ENCODE measurements at regions not wholly inside any gene's neighbourhood (a gene's known extent, or its start where the extent isn't known, plus 50 kb on each side); places are given as distances from the start of the nearest gene placed in this dataset.

DNA sequence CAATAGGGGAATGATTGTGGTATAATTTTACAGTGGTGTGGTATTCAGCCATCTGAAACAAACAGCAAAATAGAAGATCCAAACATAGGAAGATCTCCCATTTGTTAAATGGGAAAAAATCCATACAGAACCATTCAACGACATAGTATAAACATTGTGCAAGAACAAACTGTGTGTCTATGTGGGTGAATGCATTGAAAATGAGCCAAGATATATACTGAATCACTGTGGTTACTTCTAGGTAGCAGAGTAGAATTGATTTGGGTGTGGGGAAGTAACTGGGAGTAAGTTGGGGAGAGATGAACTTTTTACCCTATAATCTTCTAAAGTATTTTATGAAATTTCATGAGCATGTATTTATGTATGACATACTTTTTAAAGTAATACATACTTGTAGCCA lies 123.1 kb upstream of the UMPS start:
- Histone ChIP-seq H3F3A (ENCODE audit: control insufficient read depth, insufficient read depth) (no peaks in the 10 kb centered on the region), H3K79me2 (ENCODE audit: control insufficient read depth, low read length) (no peaks in the 10 kb centered on the region), H3K27me3 (ENCODE audit: control insufficient read depth, low read length) (0 out of 2 replicates have a peak, but pooled peaks cover 3% of the 10 kb centered on the region), H3K4me1 (ENCODE audit: control insufficient read depth, low read length) (no peaks in the 10 kb centered on the region), H3K9me3 (ENCODE audit: control insufficient read depth, insufficient read depth, low read length) (no peaks in the 10 kb centered on the region), H3K9me2 (replicated peaks; ENCODE audit: control insufficient read depth, low read length) (no peaks in the 10 kb centered on the region), H3K36me3 (ENCODE audit: control insufficient read depth, low read length) (no peaks in the 10 kb centered on the region), H3K27ac (ENCODE audit: low read depth, low read length) (no peak overlapping the region), H3K4me3 (ENCODE audit: low read length) (no peak overlapping the region), H3K4me2 (ENCODE audit: low read length) (no peak overlapping the region), H4K20me1 (ENCODE audit: control insufficient read depth, insufficient read depth, low read depth, low read length) (no peaks in the 10 kb centered on the region)
- TF ChIP-seq, protein P1, sequence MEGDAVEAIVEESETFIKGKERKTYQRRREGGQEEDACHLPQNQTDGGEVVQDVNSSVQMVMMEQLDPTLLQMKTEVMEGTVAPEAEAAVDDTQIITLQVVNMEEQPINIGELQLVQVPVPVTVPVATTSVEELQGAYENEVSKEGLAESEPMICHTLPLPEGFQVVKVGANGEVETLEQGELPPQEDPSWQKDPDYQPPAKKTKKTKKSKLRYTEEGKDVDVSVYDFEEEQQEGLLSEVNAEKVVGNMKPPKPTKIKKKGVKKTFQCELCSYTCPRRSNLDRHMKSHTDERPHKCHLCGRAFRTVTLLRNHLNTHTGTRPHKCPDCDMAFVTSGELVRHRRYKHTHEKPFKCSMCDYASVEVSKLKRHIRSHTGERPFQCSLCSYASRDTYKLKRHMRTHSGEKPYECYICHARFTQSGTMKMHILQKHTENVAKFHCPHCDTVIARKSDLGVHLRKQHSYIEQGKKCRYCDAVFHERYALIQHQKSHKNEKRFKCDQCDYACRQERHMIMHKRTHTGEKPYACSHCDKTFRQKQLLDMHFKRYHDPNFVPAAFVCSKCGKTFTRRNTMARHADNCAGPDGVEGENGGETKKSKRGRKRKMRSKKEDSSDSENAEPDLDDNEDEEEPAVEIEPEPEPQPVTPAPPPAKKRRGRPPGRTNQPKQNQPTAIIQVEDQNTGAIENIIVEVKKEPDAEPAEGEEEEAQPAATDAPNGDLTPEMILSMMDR (IDR thresholded peaks at IDR 0.05; ENCODE audit: low read depth, low read length, poor library complexity, severe bottlenecking), result no peak
- TF ChIP-seq EZH2phosphoT487 (IDR thresholded peaks at IDR 0.05; ENCODE audit: borderline replicate concordance, low read length), result no peak

DNA sequence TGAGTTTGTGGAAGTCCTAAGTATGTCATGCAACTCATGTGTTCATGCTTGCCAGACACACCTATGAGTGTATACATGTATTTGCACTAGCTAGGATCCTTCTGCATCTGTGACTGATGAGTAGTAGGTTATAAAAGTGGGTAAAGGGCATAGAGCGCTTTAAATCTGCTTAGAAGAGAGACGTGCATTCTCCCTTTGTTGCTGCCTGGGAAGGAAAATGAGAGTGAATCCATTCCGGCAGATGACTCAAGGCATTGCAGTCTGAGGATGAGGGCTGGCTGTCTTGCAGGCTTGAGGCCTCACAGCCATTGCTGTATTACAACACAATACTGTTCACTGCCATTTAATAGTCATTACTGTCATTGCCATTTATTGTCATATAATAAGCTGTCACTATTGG lies 120.8 kb upstream of the UMPS start:
- TF ChIP-seq, protein P1 (IDR thresholded peaks at IDR 0.05; ENCODE audit: low read depth, low read length, poor library complexity, severe bottlenecking), result no peak
- no peak for TF ChIP-seq EZH2phosphoT487 (IDR thresholded peaks at IDR 0.05; ENCODE audit: borderline replicate concordance, low read length)
- Histone ChIP-seq H3K9me3 (ENCODE audit: control insufficient read depth, insufficient read depth, low read length) (no peaks in the 10 kb centered on the region), H3F3A (ENCODE audit: control insufficient read depth, insufficient read depth) (no peaks in the 10 kb centered on the region), H4K20me1 (ENCODE audit: control insufficient read depth, insufficient read depth, low read depth, low read length) (no peaks in the 10 kb centered on the region), H3K9me2 (replicated peaks; ENCODE audit: control insufficient read depth, low read length) (no peaks in the 10 kb centered on the region), H3K79me2 (ENCODE audit: control insufficient read depth, low read length) (no peaks in the 10 kb centered on the region), H3K4me2 (ENCODE audit: low read length) (no peak overlapping the region), H3K4me3 (ENCODE audit: low read length) (no peak overlapping the region), H3K4me1 (ENCODE audit: control insufficient read depth, low read length) (no peaks in the 10 kb centered on the region), H3K27me3 (ENCODE audit: control insufficient read depth, low read length) (no peaks in the 10 kb centered on the region), H3K27ac (ENCODE audit: low read depth, low read length) (no peak overlapping the region), H3K36me3 (ENCODE audit: control insufficient read depth, low read length) (no peaks in the 10 kb centered on the region)

DNA sequence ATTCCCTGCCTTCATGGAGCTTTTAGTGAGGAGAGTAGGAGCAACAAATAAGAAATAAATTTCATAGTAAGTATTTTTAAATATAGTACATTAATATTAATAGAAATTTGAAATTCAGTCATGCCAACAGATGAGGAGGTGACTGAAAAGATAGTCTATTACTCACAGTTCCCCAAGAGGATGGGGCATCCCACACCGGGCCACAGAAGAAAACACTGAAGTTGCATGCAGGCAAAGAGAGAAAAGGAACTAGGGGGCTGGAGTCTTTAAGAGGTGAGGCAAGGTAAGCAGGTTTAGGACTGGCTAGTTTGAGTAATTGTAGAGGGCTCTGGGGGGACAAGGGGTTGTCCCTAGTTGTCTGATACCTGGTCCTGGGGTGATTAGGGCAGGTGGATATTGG lies 120.1 kb upstream of the UMPS start:
- no peaks in the 10 kb centered on the region for H3K36me3 ChIP-seq (ENCODE audit: control insufficient read depth, low read length)

More for the DNA sequence above, 120.1 kb upstream of the UMPS start:
- H3K79me2 ChIP-seq (ENCODE audit: control insufficient read depth, low read length), result no peaks in the 10 kb centered on the region
- no peaks in the 10 kb centered on the region for H3K4me1 ChIP-seq (ENCODE audit: control insufficient read depth, low read length)
- TF ChIP-seq, protein P1 (IDR thresholded peaks at IDR 0.05; ENCODE audit: low read depth, low read length, poor library complexity, severe bottlenecking), result no peak
- no peak for TF ChIP-seq EZH2phosphoT487 (IDR thresholded peaks at IDR 0.05; ENCODE audit: borderline replicate concordance, low read length)
- H3K27ac ChIP-seq (ENCODE audit: low read depth, low read length), result no peak overlapping the region
- H3K9me2 ChIP-seq (replicated peaks; ENCODE audit: control insufficient read depth, low read length), result no peaks in the 10 kb centered on the region
- no peak overlapping the region for H3K4me2 ChIP-seq (ENCODE audit: low read length)
- no peaks in the 10 kb centered on the region for H3K9me3 ChIP-seq (ENCODE audit: control insufficient read depth, insufficient read depth, low read length)
- H3F3A ChIP-seq (ENCODE audit: control insufficient read depth, insufficient read depth), result no peaks in the 10 kb centered on the region
- no peaks in the 10 kb centered on the region for H3K27me3 ChIP-seq (ENCODE audit: control insufficient read depth, low read length)
- H4K20me1 ChIP-seq (ENCODE audit: control insufficient read depth, insufficient read depth, low read depth, low read length), result no peaks in the 10 kb centered on the region
- H3K4me3 ChIP-seq (ENCODE audit: low read length), result no peak overlapping the region

Data from DOHH2 (cell line).